AG04449 (cell line): ENCODE measurements at regions not wholly inside any gene's neighbourhood (a gene's known extent, or its start where the extent isn't known, plus 50 kb on each side); places are given as distances from the start of the nearest gene placed in this dataset.

ENCODE experiments used
- CTCF ChIA-PET: fragments of 350-600 bp; formaldehyde crosslinking; extraction: SDS; loops from one replicate; lab custom pipeline; 2021; ENCODE audit warnings: antibody characterized with exemption; lab: Yijun Ruan, JAX
- POLR2A ChIA-PET: fragments of 400-600, 350-600 bp; formaldehyde crosslinking; extraction: SDS; loops from one replicate; lab custom pipeline; 2020; ENCODE audit warnings: antibody characterized with exemption, inconsistent platforms; lab: Yijun Ruan, JAX
- DNase-seq: peaks from one replicate; pipeline ENCODE4 v3.0.0-alpha.2; 2010; ENCODE audit warnings: low read depth, low spot score
- H3K4me3 ChIP-seq: 2 replicates; pipeline ENCODE4 v1.5.1; 2011; ENCODE audit warnings: low read depth, mild to moderate bottlenecking, control low read depth, low read length
- CTCF ChIP-seq: IDR thresholded peaks from one replicate; pipeline ENCODE4 v1.5.1; 2011; ENCODE audit warnings: mild to moderate bottlenecking, moderate library complexity, low read length, control low read depth, inconsistent platforms; ENCODE audit not compliant: insufficient read depth; ENCODE audit errors: missing control alignments

GRCh38 chr4:184900184-184900583 is 74.4 kb upstream of the ACSL1 start:
- no peak for DNase-seq
- H3K4me3 ChIP-seq: no peak overlapping the region
- no peak for TF ChIP-seq CTCF
- POLR2A ChIA-PET: no interaction called here
- CTCF ChIA-PET: no interaction called here

- POLR2A ChIA-PET: no interaction called here
- no peak for DNase-seq
- TF ChIP-seq CTCF: no peak
- CTCF ChIA-PET: no interaction called here
- H3K4me3 ChIP-seq: no peak overlapping the region
These were observed 76.8 kb upstream of the ACSL1 start for GRCh38 chr4:184902550-184902949.

GRCh38 chr4:184906480-184907097 is 80.8 kb upstream of the ACSL1 start:
- ChIA-PET POLR2A (no interaction called here), CTCF (no interaction called here)
- DNase-seq: no peak
- H3K4me3 ChIP-seq: no peak overlapping the region
- no peak for TF ChIP-seq CTCF

GRCh38 chr4:184907216-184907615 is 81.4 kb upstream of the ACSL1 start:
- no peak overlapping the region for H3K4me3 ChIP-seq
- no peak for DNase-seq
- ChIA-PET CTCF (no interaction called here), POLR2A (no interaction called here)
- no peak for TF ChIP-seq CTCF

GRCh38 chr4:184907810-184908209 is 82.0 kb upstream of the ACSL1 start:
- H3K4me3 ChIP-seq: no peak overlapping the region
- TF ChIP-seq CTCF: no peak
- POLR2A ChIA-PET: no interaction called here
- CTCF ChIA-PET: no interaction called here
- no peak for DNase-seq

- ChIA-PET CTCF (no interaction called here), POLR2A (no interaction called here)
- no peak for TF ChIP-seq CTCF
- no peak for DNase-seq
- H3K4me3 ChIP-seq: no peak overlapping the region
These were observed 85.5 kb upstream of the ACSL1 start for GRCh38 chr4:184911310-184911709.
